GM21825 (cell line): ENCODE measurements at regions not wholly inside any gene's neighbourhood (a gene's known extent, or its start where the extent isn't known, plus 50 kb on each side); places are given as distances from the start of the nearest gene placed in this dataset.
"Not testable (repeated sequence)": the region's sequence is repeated elsewhere in the genome, so short reads cannot be mapped to it uniquely, and the experiment has no call there.

Source experiments
- ATAC-seq: cut with Tn5 transposase; IDR thresholded peaks from one replicate; pipeline ENCODE4 v1.9.1; 2021; ENCODE audit warnings: mild to moderate bottlenecking, moderate library complexity; ENCODE audit not compliant: unreplicated experiment

GRCh38 chr3:159339131-159339530 lies 537.3 kb downstream of the MFSD1 start:
- ATAC-seq = no peak

DNA sequence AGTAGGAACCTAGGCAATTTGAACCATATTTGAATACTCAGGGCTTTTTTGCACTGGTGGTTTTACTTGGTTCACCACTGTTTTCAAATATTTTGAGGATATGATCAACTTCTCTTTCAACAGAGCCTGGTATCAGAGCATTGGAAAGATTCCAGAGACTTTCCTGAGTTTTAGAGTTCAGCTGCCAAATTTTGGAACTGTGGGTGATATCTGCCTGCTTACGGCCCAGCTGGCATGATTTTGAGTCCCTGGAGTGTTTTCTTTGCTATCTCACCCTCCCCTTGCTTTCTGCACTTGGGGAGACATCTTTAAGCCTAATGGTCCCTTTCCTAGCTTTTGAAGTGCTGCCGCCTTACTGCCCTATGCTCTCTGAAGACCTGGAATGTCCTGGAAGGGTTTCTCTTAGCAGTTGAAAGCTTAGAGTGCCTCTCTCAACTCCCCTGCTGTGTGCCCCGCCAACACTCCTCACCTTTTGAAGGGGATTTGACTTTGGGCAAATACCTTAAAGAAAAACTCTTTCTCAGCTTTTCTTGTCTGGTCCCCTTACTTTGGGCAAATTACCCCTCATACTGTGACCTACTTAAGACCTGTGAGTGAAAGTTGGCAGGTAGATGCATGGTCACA lies 539.1 kb downstream of the MFSD1 start:
- ATAC-seq = no peak

GRCh38 chr3:159346271-159346903 lies 544.5 kb downstream of the MFSD1 start:
- no peak for ATAC-seq

DNA sequence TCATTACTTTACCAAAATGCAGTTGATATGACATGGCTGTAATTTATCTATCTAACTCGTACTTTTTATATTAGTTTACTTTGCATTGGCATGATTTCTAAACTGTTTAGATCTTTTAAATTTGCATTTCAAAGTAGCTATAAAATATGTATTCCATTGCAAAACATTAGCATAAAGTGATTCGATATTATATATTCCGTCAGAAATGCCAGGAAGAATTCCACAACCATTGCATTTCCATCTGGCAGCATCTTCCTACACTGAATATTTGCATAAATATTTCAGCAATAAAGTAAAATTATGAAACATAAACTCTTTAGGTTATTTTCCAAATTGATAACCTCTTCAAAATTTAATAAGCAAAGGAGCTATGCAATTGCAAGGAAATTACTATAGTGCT lies 546.6 kb downstream of the MFSD1 start:
- ATAC-seq = no peak

DNA sequence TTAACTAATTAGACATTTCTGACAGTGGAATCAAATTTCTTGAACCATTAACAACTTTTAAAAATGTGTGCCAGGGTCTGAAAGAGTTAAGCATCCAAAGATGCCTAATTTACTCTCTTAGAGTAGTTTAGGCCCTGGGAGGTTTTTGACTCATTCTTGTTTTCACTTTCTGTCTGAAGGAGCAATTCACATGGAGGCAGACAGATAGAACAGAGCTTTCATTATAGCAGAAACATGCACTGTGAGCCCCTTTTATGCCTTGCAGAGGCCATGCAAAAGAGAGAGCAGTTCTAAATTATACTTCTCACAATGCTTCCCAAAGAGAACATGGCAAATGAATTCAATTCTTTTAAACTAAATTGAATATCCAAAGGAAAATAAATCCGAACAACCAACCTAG lies 554.8 kb downstream of the MFSD1 start:
- ATAC-seq = peak; percentile 64

DNA sequence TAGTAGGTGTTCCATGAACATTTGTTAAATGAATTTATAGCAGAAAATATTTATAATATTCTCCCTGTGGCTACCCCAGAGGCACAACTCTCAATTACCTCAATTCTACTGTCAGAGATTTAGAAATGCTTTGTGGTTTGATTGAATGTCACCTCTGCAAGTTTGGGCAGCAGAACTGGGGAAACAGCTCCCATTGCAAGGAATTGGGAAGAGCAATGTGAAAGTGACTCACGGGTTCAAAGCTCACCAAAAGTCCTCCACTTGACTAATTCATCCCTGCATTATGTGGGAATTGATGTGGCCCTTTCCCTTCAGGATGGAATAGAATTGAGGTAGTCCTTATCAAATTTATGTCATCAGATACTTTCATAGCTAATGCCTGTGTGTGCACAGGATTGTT lies 562.7 kb downstream of the MFSD1 start:
- no peak for ATAC-seq

DNA sequence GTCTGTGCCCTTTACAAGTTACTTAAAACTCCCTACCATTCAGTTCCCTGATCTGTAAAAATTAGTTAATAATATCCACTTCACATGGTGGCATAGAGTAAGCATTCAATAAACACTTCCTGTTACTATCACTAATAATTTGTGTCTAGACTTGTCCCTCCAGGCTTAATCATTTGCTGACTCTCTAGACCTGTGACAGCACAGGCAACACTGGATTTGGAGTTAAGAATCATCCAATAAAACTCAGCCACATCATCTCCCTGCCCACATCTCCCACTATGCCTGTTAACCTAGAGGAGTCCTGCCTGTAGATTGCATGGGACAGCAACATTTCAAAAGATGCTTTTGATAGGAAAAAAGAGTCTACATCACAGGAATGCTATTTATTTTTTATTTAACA lies 564.6 kb downstream of the MFSD1 start:
- no peak for ATAC-seq

DNA sequence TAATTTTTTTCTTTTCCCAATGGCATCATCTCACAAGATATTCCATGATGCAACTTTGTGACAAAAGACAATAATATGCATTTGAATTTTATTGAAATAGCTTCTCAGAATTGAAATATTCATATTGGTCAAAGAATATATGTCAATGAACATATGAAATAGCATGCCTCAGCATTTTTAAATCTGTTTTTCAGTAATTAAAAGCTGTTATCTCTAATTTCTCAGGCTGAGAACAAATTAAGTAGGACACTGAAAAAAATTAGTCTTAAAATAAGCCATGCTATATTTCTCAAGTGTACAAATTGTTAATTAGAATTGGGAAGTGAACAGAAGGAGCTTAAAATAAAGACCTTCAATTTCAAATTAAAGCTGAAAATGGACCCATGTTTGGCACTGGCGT lies 570.1 kb downstream of the MFSD1 start:
- no peak for ATAC-seq

DNA sequence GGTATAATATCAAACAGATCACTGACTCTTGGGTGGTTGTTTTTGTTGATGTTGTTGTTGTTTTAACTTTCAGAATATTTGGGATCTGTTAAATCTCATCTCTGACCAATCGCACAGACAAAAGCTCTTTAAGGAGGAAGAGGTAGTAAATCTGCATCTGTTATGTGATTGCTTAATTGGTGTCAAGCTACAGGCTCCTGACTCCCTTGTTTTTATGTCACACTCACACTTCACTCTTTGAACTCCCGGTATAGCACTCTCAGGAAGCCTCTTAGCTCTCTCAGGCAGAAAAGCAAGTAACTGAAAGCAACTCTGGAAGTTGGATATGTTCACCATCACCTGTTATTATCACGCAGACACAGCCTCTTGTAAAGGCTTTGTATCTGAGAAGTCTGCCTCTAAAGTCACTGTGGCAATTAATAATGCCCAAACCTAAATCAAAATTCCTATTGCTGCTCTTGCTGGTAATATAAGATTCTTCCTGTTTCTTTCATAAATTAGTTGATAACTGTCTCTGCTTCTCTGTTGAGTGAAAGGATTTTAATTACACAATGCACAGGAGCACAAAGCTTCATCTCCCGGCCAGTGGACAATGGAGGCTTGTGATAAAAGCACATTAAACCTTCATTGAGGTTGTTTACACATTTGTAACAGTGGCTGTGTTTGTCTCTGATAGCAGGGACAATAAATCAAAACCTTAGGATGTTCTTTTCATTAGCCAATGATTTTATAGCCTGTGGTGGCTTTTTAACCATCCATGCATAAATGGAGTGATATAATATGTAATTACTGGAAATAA lies 576.7 kb downstream of the MFSD1 start:
- no peak for ATAC-seq

- no peak for ATAC-seq
Measured at GRCh38 chr3:159380891-159381290, 579.0 kb downstream of the MFSD1 start.

DNA sequence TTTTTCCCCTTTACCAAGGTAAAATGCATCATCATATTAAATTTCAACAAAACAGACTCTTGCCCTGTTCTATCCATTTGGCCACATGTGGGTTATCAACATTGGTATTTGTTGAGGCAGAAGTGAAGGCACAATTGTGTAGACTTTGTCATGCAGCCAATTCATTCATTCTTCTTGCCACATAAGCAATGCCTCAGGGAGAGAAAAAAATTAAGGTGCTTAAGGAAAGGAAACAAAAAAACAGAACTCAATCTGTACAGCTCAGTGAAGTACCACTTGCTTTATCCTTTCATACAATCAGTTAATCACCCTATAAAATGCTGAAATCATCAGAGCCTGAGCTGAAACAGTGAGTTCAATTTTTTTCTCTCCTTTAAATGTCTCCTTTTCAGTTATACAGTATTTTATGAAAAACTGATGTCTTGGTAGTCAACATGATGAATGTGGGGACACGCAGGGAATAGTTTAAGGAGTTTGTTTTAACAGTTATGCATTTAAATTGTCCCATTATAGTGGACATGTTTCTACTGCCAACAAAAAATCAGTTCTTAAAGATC lies 588.9 kb downstream of the MFSD1 start:
- ATAC-seq = no peak

GRCh38 chr3:159397683-159398082 lies 591.0 kb upstream of the IL12A start:
- ATAC-seq = not testable (repeated sequence)

GRCh38 chr3:159401069-159401468 lies 587.6 kb upstream of the IL12A start:
- no peak for ATAC-seq

GRCh38 chr3:159409711-159410110 lies 578.9 kb upstream of the IL12A start:
- not testable (repeated sequence) for ATAC-seq

DNA sequence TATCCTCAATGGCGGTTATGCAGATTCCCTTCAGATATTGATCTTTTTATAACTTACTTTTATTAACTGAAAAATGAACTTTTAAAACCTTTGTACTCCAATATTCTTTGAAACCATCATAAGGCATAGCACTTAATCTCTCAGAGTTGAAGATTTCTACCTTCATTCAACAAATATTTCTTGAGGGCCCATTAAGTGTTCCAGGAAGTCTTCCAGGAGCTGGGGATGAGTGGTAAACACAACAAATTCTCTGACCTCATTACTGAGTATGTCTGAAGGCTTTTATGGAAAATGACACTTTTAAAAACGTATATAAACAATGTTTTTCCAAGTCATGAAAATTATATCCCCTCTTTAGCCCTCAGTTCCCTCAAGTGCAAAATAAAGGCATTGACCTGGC lies 575.3 kb upstream of the IL12A start:
- ATAC-seq = no peak

DNA sequence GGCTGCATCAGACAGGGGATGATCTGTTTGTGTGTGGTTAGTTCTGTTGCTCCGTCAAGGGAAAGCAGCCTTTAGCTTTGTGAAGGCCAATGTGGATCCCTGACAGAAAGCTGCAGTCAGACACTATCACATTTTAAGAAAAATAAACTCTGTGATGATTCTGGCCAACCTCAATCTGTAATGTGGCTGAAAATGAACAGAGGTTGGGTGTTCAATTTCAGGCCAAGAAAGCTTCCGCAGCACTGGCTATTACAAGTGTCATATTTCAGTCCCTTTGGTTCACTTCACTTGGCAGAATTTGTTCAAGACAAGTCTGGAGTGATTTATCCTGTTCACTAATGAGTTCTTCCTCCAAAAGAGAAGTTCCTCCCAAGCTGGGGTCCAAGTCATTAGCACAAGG lies 571.8 kb upstream of the IL12A start:
- no peak for ATAC-seq

DNA sequence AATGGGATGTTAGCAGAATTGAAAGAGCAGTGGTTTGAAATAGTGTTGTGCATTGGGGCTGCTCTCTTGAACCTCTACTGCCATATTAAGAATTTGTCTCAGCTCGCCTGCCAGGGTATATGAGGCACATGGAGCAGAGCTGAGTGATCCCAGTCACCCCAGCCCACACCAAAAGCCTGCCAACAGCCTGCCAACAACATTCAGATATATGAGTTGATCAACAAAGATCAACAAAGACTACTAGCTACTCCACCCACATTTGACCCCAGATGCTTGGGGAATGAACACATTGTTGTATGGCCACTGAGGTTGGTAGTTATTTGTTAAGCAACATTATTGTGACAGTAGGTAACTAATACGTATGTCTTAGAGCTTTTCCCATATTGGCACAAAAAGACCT lies 570.9 kb upstream of the IL12A start:
- no peak for ATAC-seq

DNA sequence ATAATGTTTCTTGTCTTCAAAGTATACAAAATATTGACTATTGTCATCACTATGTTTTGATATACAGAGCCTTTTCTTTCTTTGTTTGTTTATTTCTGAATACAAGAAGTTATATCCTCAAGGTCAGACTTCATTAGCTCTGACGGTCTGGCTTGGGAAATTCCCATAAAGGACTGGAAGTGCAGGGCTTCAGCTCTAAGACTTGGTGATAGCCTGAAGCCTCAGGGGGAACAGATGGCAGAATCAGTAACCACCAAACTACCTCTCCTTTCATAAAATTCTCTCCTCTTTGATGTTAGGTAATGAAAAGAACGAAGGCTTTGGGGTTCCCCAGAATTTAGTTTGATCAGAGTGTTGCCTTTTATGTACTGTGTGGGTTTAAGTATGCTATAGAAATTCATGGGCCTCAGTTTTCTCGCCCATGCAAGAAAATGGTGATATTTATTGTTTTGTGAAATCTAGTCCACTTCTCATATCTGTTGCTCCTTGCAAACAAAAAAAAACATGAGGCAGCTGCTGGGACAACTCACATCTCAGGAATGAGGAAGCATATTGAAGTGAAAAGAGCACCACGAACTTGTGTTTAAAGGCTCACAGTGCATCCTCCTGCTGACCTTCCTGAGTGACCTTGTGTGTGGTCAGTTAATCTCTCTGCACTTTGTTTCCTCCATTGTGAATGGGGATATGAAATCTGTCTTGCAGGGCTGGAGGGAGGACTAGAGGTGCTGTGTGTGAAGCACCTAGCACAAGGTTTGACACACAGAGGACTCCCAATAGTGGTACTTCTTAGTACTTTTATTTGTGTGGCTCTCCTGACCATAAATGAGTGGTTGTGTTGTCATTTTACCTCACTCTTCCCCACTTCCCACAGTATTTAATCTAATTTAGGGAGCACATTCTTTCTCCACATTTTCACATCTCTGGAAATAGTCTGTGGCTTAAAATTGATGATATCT lies 569.8 kb upstream of the IL12A start:
- ATAC-seq = no peak

DNA sequence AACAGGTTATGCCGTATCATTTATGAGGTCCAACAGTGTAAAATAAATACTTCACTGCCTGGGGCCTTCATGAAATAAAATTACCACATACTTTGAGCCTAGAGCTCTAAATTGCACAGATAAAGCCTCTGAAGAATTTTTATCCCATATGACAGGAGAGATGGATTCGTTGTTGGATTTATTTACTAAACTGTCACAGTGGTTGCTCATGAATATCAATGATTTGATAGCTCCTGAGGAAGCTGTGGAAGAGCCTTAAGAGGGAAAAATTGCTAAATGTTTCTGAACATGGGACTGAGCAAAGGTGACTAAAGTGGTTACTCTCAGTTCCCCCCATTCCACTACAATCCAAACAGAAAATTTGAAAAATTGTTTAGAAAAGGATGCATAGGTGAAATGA lies 558.9 kb upstream of the IL12A start:
- ATAC-seq = no peak

- no peak for ATAC-seq
Measured at GRCh38 chr3:159432682-159433340, 555.8 kb upstream of the IL12A start.
